IMR-90 (cell line): ENCODE measurements at regions not wholly inside any gene's neighbourhood (a gene's known extent, or its start where the extent isn't known, plus 50 kb on each side); places are given as distances from the start of the nearest gene placed in this dataset.

Experiments
- ATAC-seq: fragments of 200-7000 bp; cut with Tn5 transposase; 2 replicates; pipeline ENCODE4 v1.9.1; 2020; ENCODE audit warnings: low read depth, mild to moderate bottlenecking, moderate library complexity
- BruUV-seq: library from RNA; stranded (reverse); fragments of 400-500 nt; replicated peaks from 2 replicates; lab custom pipeline; 2021; lab: Mats Ljungman, UMichigan
- CTCF ChIA-PET: fragments of 300-600 bp; formaldehyde crosslinking; extraction: SDS; loops from one replicate; lab custom pipeline; 2021; ENCODE audit warnings: antibody characterized with exemption; lab: Yijun Ruan, JAX
- POLR2A ChIA-PET: fragments of 300-600 bp; sonication (Branson Sonifier 250); formaldehyde crosslinking; loops from one replicate; lab custom pipeline; 2022; ENCODE audit warnings: antibody characterized with exemption; ENCODE audit not compliant: unreplicated experiment; lab: Charles Lee
- DNase-seq: peaks from one replicate; pipeline ENCODE4 v3.0.0; 2013
- H2AFZ ChIP-seq: replicated peaks from 2 replicates; pipeline ENCODE3; 2013; ENCODE audit warnings: low read length, mild to moderate bottlenecking; ENCODE audit not compliant: poor library complexity
- H2AK5ac ChIP-seq: 2 replicates; pipeline ENCODE4 v1.6.1; 2013; ENCODE audit warnings: low read depth, low read length, inconsistent platforms
- H2AK9ac ChIP-seq: replicated peaks from 2 replicates; pipeline ENCODE3; 2013; ENCODE audit warnings: mild to moderate bottlenecking, low read depth, low read length, moderate library complexity; ENCODE audit not compliant: poor library complexity
- H2BK120ac ChIP-seq: 2 replicates; pipeline ENCODE4 v1.6.1; 2013; ENCODE audit warnings: low read depth, low read length, inconsistent platforms
- H2BK15ac ChIP-seq: 3 replicates; pipeline ENCODE4 v1.6.1; 2013; ENCODE audit warnings: low read depth, low read length, inconsistent platforms
- H2BK20ac ChIP-seq: 2 replicates; pipeline ENCODE4 v1.6.1; 2013; ENCODE audit warnings: low read depth, mild to moderate bottlenecking, inconsistent platforms, low read length, moderate library complexity
- H2BK5ac ChIP-seq: 2 replicates; pipeline ENCODE4 v1.6.1; 2013; ENCODE audit warnings: mild to moderate bottlenecking, low read depth, low read length, inconsistent platforms; ENCODE audit not compliant: poor library complexity, severe bottlenecking
- H3K14ac ChIP-seq: replicated peaks from 2 replicates; pipeline ENCODE4 v1.6.1; 2013; ENCODE audit warnings: low read depth, low read length, inconsistent platforms
- H3K18ac ChIP-seq: 2 replicates; pipeline ENCODE4 v1.6.1; 2013; ENCODE audit warnings: low read depth, low read length, control low read depth
- H3K23ac ChIP-seq: 2 replicates; pipeline ENCODE4 v1.6.1; 2013; ENCODE audit warnings: low read depth, low read length, inconsistent platforms
- H3K27ac ChIP-seq: 2 replicates; pipeline ENCODE4 v1.5.1; 2013; ENCODE audit warnings: mild to moderate bottlenecking, control low read depth, low read length; ENCODE audit not compliant: insufficient read depth
- H3K27me3 ChIP-seq: 2 replicates; pipeline ENCODE4 v1.6.1; 2013; ENCODE audit warnings: low read length; ENCODE audit not compliant: control insufficient read depth, insufficient read depth
- H3K36me3 ChIP-seq: 2 replicates; pipeline ENCODE4 v1.6.1; 2013; ENCODE audit warnings: low read length, mixed read lengths; ENCODE audit not compliant: control insufficient read depth, insufficient read depth
- H3K4ac ChIP-seq: 2 replicates; pipeline ENCODE4 v1.6.1; 2013; ENCODE audit warnings: low read depth, low read length, inconsistent platforms
- H3K4me1 ChIP-seq: 2 replicates; pipeline ENCODE4 v1.6.1; 2013; ENCODE audit warnings: low read length, mixed read lengths; ENCODE audit not compliant: control insufficient read depth, insufficient read depth
- H3K4me2 ChIP-seq: 2 replicates; pipeline ENCODE4 v1.6.1; 2013; ENCODE audit warnings: low read depth, mild to moderate bottlenecking, control low read depth, low read length, moderate library complexity
- H3K4me3 ChIP-seq: 2 replicates; pipeline ENCODE4 v1.5.1; 2013; ENCODE audit warnings: low read depth, mild to moderate bottlenecking, control low read depth, low read length, moderate library complexity; ENCODE audit not compliant: insufficient read depth
- H3K56ac ChIP-seq: 2 replicates; pipeline ENCODE4 v1.6.1; 2013; ENCODE audit warnings: low read length, inconsistent platforms; ENCODE audit not compliant: insufficient read depth; ENCODE audit errors: extremely low read depth
- H3K79me1 ChIP-seq, 2 experiments: 2 replicates each; pipeline ENCODE4 v1.6.1; 2013; ENCODE audit warnings: low read length in 2 of 2, inconsistent platforms in 1 of 2, low read depth in 1 of 2
- H3K9ac ChIP-seq: 2 replicates; pipeline ENCODE4 v1.6.1; 2013; ENCODE audit warnings: low read depth, low read length, control low read depth
- H3K9me1 ChIP-seq: 2 replicates; pipeline ENCODE4 v1.6.1; 2013; ENCODE audit warnings: low read length, inconsistent platforms; ENCODE audit not compliant: insufficient read depth
- H3K9me3 ChIP-seq: 2 replicates; pipeline ENCODE4 v1.6.1; 2013; ENCODE audit warnings: low read length; ENCODE audit not compliant: control insufficient read depth, insufficient read depth
- H4K20me1 ChIP-seq: 2 replicates; pipeline ENCODE4 v1.6.1; 2013; ENCODE audit warnings: low read length, inconsistent platforms; ENCODE audit not compliant: insufficient read depth
- H4K5ac ChIP-seq: 2 replicates; pipeline ENCODE4 v1.6.1; 2013; ENCODE audit warnings: mild to moderate bottlenecking, low read depth, low read length, control low read depth
- H4K8ac ChIP-seq, 2 experiments: 2 replicates each; pipeline ENCODE4 v1.6.1; 2013; ENCODE audit warnings: low read depth in 2 of 2, low read length in 2 of 2, control low read depth in 1 of 2, inconsistent platforms in 1 of 2
- H4K91ac ChIP-seq: 2 replicates; pipeline ENCODE4 v1.6.1; 2013; ENCODE audit warnings: low read depth, low read length, inconsistent platforms; ENCODE audit not compliant: insufficient read depth
- CEBPB ChIP-seq: IDR thresholded peaks from 2 replicates; pipeline ENCODE4 v1.6.1; 2012; ENCODE audit warnings: low read depth, low read length, improper control_type of control experiment
- FOS ChIP-seq: fragments of 150-350 bp; IDR thresholded peaks from 2 replicates; pipeline ENCODE4 v1.6.1; 2016; ENCODE audit warnings: low read depth, low read length
- MAFK ChIP-seq: IDR thresholded peaks from 2 replicates; pipeline ENCODE4 v1.6.1; 2012; ENCODE audit warnings: low read depth, low read length, improper control_type of control experiment
- MXI1 ChIP-seq: IDR thresholded peaks from 2 replicates; pipeline ENCODE4 v1.6.1; 2012; ENCODE audit warnings: low read depth, mild to moderate bottlenecking, low read length, moderate library complexity, borderline replicate concordance
- NFE2L2 ChIP-seq: fragments of 150-350 bp; IDR thresholded peaks from 2 replicates; pipeline ENCODE4 v1.6.1; 2016; ENCODE audit warnings: low read depth, mild to moderate bottlenecking, low read length
- RAD21 ChIP-seq: IDR thresholded peaks from 2 replicates; pipeline ENCODE4 v1.6.1; 2012; ENCODE audit warnings: low read length, improper control_type of control experiment
- RCOR1 ChIP-seq: IDR thresholded peaks from 2 replicates; pipeline ENCODE4 v1.6.1; 2012; ENCODE audit warnings: mild to moderate bottlenecking, low read length, improper control_type of control experiment; ENCODE audit not compliant: insufficient replicate concordance
- RFX5 ChIP-seq: IDR thresholded peaks from 2 replicates; pipeline ENCODE4 v1.8.0; 2012; ENCODE audit warnings: low read depth, mild to moderate bottlenecking, low read length, moderate library complexity
- SMC3 ChIP-seq: fragments of 150-350 bp; IDR thresholded peaks from 2 replicates; pipeline ENCODE4 v1.6.1; 2016; ENCODE audit warnings: low read depth, mild to moderate bottlenecking, antibody characterized with exemption, low read length, moderate library complexity
- WGBS, 2 experiments: methylation state at CpG; one replicate each; pipeline versions ENCODE4 v1.1.5 to v1.1.7; 2013; ENCODE audit warnings: missing lambda C conversion rate in 2 of 2; ENCODE audit not compliant: insufficient read length in 1 of 2; ENCODE audit errors: extremely low coverage in 2 of 2; 5-methylcytosine and 5-hydroxymethylcytosine counted together
- dilution Hi-C: fragments of 300-500 bp; cut with HindIII; formaldehyde crosslinking; loops from one replicate; pipeline ENCODE4 v1.14.3; 2018; ENCODE audit warnings: low sequenced_read_pairs; ENCODE audit not compliant: unreplicated experiment
- in situ Hi-C: fragments of 300-500 bp; cut with MboI; formaldehyde crosslinking; loops from 3 replicates; pipeline ENCODE4 v1.14.3; 2019; ENCODE audit warnings: low sequenced_read_pairs, inconsistent platforms, mixed read lengths
- intact Hi-C: fragments of 100-400 bp; cut with micrococcal nuclease; formaldehyde crosslinking; loops from 2 replicates; pipeline ENCODE4 v1.10.0; 2022
- TF ChIP-seq, protein P1 (sequence below): conservative IDR thresholded peaks from 2 replicates; pipeline ENCODE4 v1.5.1; 2012; ENCODE audit warnings: mild to moderate bottlenecking, low read depth, low read length, improper control_type of control experiment
- TF ChIP-seq, protein P2 (sequence below): fragments of 150-350 bp; IDR thresholded peaks from 2 replicates; pipeline ENCODE4 v1.6.1; 2017; ENCODE audit warnings: mild to moderate bottlenecking, antibody characterized with exemption, low read length, low read depth
- TF ChIP-seq, protein P3 (sequence below): fragments of 150-350 bp; IDR thresholded peaks from 2 replicates; pipeline ENCODE4 v1.6.1; 2016; ENCODE audit warnings: low read depth, mild to moderate bottlenecking, low read length, moderate library complexity, borderline replicate concordance

DNA sequence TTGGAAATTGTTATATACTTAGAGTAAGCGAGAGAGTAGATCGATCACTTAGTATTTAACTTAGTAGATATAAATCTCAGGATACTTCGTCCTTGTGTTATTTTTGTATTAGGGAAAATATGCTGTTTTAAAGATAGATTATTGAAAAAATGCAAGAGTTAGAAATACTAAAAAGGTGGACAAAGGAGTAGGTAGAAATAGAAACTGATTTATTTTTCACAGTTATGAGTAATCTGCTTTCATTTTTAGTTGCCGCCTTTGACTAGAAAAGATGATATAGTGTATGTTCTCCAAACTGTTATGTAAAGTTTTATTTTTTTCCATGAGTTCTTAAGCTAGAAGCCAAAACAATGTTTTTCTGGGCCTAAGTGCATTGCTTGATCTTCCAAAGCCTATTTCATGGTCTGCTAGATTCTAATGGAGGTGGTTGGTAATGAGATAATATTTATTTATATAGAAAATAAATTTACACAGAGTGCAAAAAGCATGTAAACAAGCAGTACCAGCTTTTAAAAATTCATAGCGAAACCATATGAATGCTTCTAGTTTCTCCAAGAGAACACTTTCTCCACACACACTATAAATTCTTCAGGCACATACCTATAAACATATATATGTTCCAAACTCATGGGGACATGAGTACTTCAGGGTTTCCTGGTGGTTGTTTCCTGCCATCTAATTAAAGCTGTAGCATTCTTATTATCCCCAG is 61.1 kb downstream of the DIPK2A start:
- Histone ChIP-seq H2AK9ac (no peak overlapping the region), H2AFZ (no peak overlapping the region), H2BK5ac (no peak overlapping the region), H3K36me3 (no peaks in the 10 kb centered on the region), H2BK120ac (no peak overlapping the region), H3K4ac (no peak overlapping the region), H3K9me1 (no peaks in the 10 kb centered on the region), H2AK5ac (no peak overlapping the region), H3K79me1 (no peaks in the 10 kb centered on the region), H2BK15ac (no peak overlapping the region), H3K14ac (no peak overlapping the region), H3K4me1 (peaks cover 4% of the 10 kb centered on the region; the same call in 1 of the 2 replicates), H4K20me1 (no peaks in the 10 kb centered on the region), H2BK20ac (no peak overlapping the region), H3K4me2 (no peak overlapping the region), H4K91ac (no peak overlapping the region), H4K8ac (no peak overlapping the region), H3K27me3 (no peaks in the 10 kb centered on the region), H3K18ac (no peak overlapping the region), H3K23ac (no peak overlapping the region), H4K5ac (no peak overlapping the region), H3K9ac (no peak overlapping the region), H3K56ac (no peak overlapping the region), H3K9me3 (no peaks in the 10 kb centered on the region), H3K4me3 (no peak overlapping the region), H3K27ac (no peak overlapping the region)
- intact Hi-C loops = no loop called here
- POLR2A ChIA-PET = no interaction called here
- in situ Hi-C loops = no loop called here
- no peak for DNase-seq
- BruUV-seq = no TSS peak
- dilution Hi-C loops = no loop called here
- WGBS, 2 experiments = 100% methylated on average over 1 of the region's 5 CpGs; no CpG with 5 or more reads in 1 of the 2 experiments
- CTCF ChIA-PET = no interaction called here
- no peak for ATAC-seq
- no peak for TF ChIP-seq RCOR1
- TF ChIP-seq, protein P1, sequence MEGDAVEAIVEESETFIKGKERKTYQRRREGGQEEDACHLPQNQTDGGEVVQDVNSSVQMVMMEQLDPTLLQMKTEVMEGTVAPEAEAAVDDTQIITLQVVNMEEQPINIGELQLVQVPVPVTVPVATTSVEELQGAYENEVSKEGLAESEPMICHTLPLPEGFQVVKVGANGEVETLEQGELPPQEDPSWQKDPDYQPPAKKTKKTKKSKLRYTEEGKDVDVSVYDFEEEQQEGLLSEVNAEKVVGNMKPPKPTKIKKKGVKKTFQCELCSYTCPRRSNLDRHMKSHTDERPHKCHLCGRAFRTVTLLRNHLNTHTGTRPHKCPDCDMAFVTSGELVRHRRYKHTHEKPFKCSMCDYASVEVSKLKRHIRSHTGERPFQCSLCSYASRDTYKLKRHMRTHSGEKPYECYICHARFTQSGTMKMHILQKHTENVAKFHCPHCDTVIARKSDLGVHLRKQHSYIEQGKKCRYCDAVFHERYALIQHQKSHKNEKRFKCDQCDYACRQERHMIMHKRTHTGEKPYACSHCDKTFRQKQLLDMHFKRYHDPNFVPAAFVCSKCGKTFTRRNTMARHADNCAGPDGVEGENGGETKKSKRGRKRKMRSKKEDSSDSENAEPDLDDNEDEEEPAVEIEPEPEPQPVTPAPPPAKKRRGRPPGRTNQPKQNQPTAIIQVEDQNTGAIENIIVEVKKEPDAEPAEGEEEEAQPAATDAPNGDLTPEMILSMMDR = no peak
- TF ChIP-seq MAFK = no peak
- TF ChIP-seq RAD21 = no peak
- no peak for TF ChIP-seq CEBPB
- TF ChIP-seq, protein P2, sequence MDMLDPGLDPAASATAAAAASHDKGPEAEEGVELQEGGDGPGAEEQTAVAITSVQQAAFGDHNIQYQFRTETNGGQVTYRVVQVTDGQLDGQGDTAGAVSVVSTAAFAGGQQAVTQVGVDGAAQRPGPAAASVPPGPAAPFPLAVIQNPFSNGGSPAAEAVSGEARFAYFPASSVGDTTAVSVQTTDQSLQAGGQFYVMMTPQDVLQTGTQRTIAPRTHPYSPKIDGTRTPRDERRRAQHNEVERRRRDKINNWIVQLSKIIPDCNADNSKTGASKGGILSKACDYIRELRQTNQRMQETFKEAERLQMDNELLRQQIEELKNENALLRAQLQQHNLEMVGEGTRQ = no peak
- no peak for TF ChIP-seq RFX5
- TF ChIP-seq, protein P3, sequence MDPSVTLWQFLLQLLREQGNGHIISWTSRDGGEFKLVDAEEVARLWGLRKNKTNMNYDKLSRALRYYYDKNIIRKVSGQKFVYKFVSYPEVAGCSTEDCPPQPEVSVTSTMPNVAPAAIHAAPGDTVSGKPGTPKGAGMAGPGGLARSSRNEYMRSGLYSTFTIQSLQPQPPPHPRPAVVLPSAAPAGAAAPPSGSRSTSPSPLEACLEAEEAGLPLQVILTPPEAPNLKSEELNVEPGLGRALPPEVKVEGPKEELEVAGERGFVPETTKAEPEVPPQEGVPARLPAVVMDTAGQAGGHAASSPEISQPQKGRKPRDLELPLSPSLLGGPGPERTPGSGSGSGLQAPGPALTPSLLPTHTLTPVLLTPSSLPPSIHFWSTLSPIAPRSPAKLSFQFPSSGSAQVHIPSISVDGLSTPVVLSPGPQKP = no peak
- TF ChIP-seq NFE2L2 = no peak
- no peak for TF ChIP-seq MXI1
- no peak for TF ChIP-seq SMC3
- TF ChIP-seq FOS = no peak
